ENCODE measurements at regions not wholly inside any gene's neighbourhood (a gene's known extent, or its start where the extent isn't known, plus 50 kb on each side); places are given as distances from the start of the nearest gene placed in this dataset.
"Not testable (repeated sequence)": the region's sequence is repeated elsewhere in the genome, so short reads cannot be mapped to it uniquely, and the experiment has no call there.

GRCh38 chr7:8362723-8363369 lies 70.6 kb upstream of the NXPH1 start:
- no peak overlapping the region for H3K4me3 ChIP-seq (ENCODE audit: low read depth, low read length)
- H3K27me3 ChIP-seq (ENCODE audit: control insufficient read depth, insufficient read depth, low read length): no peaks in the 10 kb centered on the region
- H3K9ac ChIP-seq: no peak overlapping the region
- H3K79me2 ChIP-seq: no peaks in the 10 kb centered on the region
- H2AFZ ChIP-seq: no peak overlapping the region
- H3K9me3 ChIP-seq (ENCODE audit: control insufficient read depth, low read length): no peaks in the 10 kb centered on the region
- no peaks in the 10 kb centered on the region for H3K36me3 ChIP-seq (ENCODE audit: control insufficient read depth, insufficient read depth, low read length)
- no peak overlapping the region for H3K27ac ChIP-seq
- TF ChIP-seq CTCF (IDR thresholded peaks at IDR 0.05): no peak
- H3K4me1 ChIP-seq: no peaks in the 10 kb centered on the region
- no peak overlapping the region for H3K4me2 ChIP-seq (ENCODE audit: low read length)

GRCh38 chr7:8363407-8364015 lies 69.9 kb upstream of the NXPH1 start:
- no peak for TF ChIP-seq CTCF (IDR thresholded peaks at IDR 0.05)
- no peak overlapping the region for H3K4me2 ChIP-seq (ENCODE audit: low read length)
- no peak overlapping the region for H3K9ac ChIP-seq
- H3K4me3 ChIP-seq (ENCODE audit: low read depth, low read length): no peak overlapping the region
- H3K4me1 ChIP-seq: no peaks in the 10 kb centered on the region
- no peaks in the 10 kb centered on the region for H3K36me3 ChIP-seq (ENCODE audit: control insufficient read depth, insufficient read depth, low read length)
- no peaks in the 10 kb centered on the region for H3K9me3 ChIP-seq (ENCODE audit: control insufficient read depth, low read length)
- no peak overlapping the region for H3K27ac ChIP-seq
- H3K79me2 ChIP-seq: no peaks in the 10 kb centered on the region
- H3K27me3 ChIP-seq (ENCODE audit: control insufficient read depth, insufficient read depth, low read length): no peaks in the 10 kb centered on the region
- H2AFZ ChIP-seq: no peak overlapping the region

GRCh38 chr7:8365499-8366110 lies 67.8 kb upstream of the NXPH1 start:
- H2AFZ ChIP-seq: no peak overlapping the region
- H3K9me3 ChIP-seq (ENCODE audit: control insufficient read depth, low read length): no peaks in the 10 kb centered on the region
- H3K79me2 ChIP-seq: no peaks in the 10 kb centered on the region
- no peak overlapping the region for H3K27ac ChIP-seq
- TF ChIP-seq CTCF (IDR thresholded peaks at IDR 0.05): no peak
- H3K27me3 ChIP-seq (ENCODE audit: control insufficient read depth, insufficient read depth, low read length): no peaks in the 10 kb centered on the region
- H3K4me3 ChIP-seq (ENCODE audit: low read depth, low read length): no peak overlapping the region
- H3K9ac ChIP-seq: no peak overlapping the region
- no peaks in the 10 kb centered on the region for H3K36me3 ChIP-seq (ENCODE audit: control insufficient read depth, insufficient read depth, low read length)
- H3K4me1 ChIP-seq: no peaks in the 10 kb centered on the region
- H3K4me2 ChIP-seq (ENCODE audit: low read length): no peak overlapping the region

- H3K27ac ChIP-seq; H3K9ac ChIP-seq; H2AFZ ChIP-seq; H3K27me3 ChIP-seq (ENCODE audit: control insufficient read depth, insufficient read depth, low read length); H3K36me3 ChIP-seq (ENCODE audit: control insufficient read depth, insufficient read depth, low read length); H3K9me3 ChIP-seq (ENCODE audit: control insufficient read depth, low read length); H3K4me1 ChIP-seq; H3K4me2 ChIP-seq (ENCODE audit: low read length); H3K4me3 ChIP-seq (ENCODE audit: low read depth, low read length); H3K79me2 ChIP-seq: not testable (repeated sequence)
These were observed 65.4 kb upstream of the NXPH1 start for GRCh38 chr7:8368007-8368406.

- no peak for TF ChIP-seq CTCF (IDR thresholded peaks at IDR 0.05)
- Histone ChIP-seq H3K27ac (no peak overlapping the region), H3K36me3 (ENCODE audit: control insufficient read depth, insufficient read depth, low read length) (no peaks in the 10 kb centered on the region), H2AFZ (no peak overlapping the region), H3K79me2 (no peaks in the 10 kb centered on the region), H3K9me3 (ENCODE audit: control insufficient read depth, low read length) (no peaks in the 10 kb centered on the region), H3K4me1 (no peaks in the 10 kb centered on the region), H3K27me3 (ENCODE audit: control insufficient read depth, insufficient read depth, low read length) (no peaks in the 10 kb centered on the region), H3K4me3 (ENCODE audit: low read depth, low read length) (no peak overlapping the region), H3K4me2 (ENCODE audit: low read length) (no peak overlapping the region), H3K9ac (no peak overlapping the region)
These were observed 61.7 kb upstream of the NXPH1 start for GRCh38 chr7:8371742-8372141.

Data from parathyroid adenoma (tissue), 2 donors.